ENCODE measurements at regions not wholly inside any gene's neighbourhood (a gene's known extent, or its start where the extent isn't known, plus 50 kb on each side); places are given as distances from the start of the nearest gene placed in this dataset.
"Not testable (repeated sequence)": the region's sequence is repeated elsewhere in the genome, so short reads cannot be mapped to it uniquely, and the experiment has no call there.

- H3K27me3 ChIP-seq, result no peaks in the 10 kb centered on the region
- no peaks in the 10 kb centered on the region for H3K36me3 ChIP-seq
- H3K27ac ChIP-seq, result no peak overlapping the region
- TF ChIP-seq CTCF (IDR thresholded peaks at IDR 0.05) (no peak), POLR2A (IDR thresholded peaks at IDR 0.05) (no peak), EP300 (IDR thresholded peaks at IDR 0.05) (no peak)
- no peak overlapping the region for H3K4me3 ChIP-seq
- 93 to 94% methylated on average over 5 of the region's 5 CpGs for WGBS, 2 donors
- H3K4me1 ChIP-seq, result no peaks in the 10 kb centered on the region
- H3K9me3 ChIP-seq, result no peaks in the 10 kb centered on the region
- no peak for DNase-seq (ENCODE audit: low spot score in 2 of 2)
Observed at GRCh38 chr7:152541892-152542291, 106.1 kb upstream of the KMT2C start.

- not testable (repeated sequence) for H3K27me3 ChIP-seq; DNase-seq (ENCODE audit: low spot score in 2 of 2)
- WGBS, 2 donors, result 96 to 98% methylated on average over 17 of the region's 17 CpGs
Observed at GRCh38 chr7:152539190-152539495, 103.3 kb upstream of the KMT2C start.

GRCh38 chr7:152538346-152539189 is 102.8 kb upstream of the KMT2C start:
- H3K36me3 ChIP-seq; DNase-seq (ENCODE audit: low spot score in 2 of 2); H3K4me1 ChIP-seq; H3K27ac ChIP-seq; H3K9me3 ChIP-seq; H3K4me3 ChIP-seq; H3K27me3 ChIP-seq: not testable (repeated sequence)
- 92 to 94% methylated on average over 37 to 42 of the region's 46 CpGs for WGBS, 2 donors

More at GRCh38 chr7:152539190-152539495, 103.3 kb upstream of the KMT2C start:
- not testable (repeated sequence) for H3K4me3 ChIP-seq, H3K36me3 ChIP-seq, H3K4me1 ChIP-seq, H3K27ac ChIP-seq, H3K9me3 ChIP-seq

GRCh38 chr7:152537639-152538038 is 101.8 kb upstream of the KMT2C start:
- TF ChIP-seq POLR2A (IDR thresholded peaks at IDR 0.05) (no peak), CTCF (IDR thresholded peaks at IDR 0.05) (no peak), EP300 (IDR thresholded peaks at IDR 0.05) (no peak)
- Histone ChIP-seq H3K36me3 (no peaks in the 10 kb centered on the region), H3K27me3 (no peaks in the 10 kb centered on the region), H3K9me3 (peaks cover 0 to 6% (median 1%) of the 10 kb centered on the region in 4 donors), H3K4me1 (no peaks in the 10 kb centered on the region), H3K27ac (no peak overlapping the region), H3K4me3 (no peak overlapping the region)
- 63% methylated on average over 4 of the region's 4 CpGs for WGBS, 2 donors
- DNase-seq (ENCODE audit: low spot score in 2 of 2), result no peak

- H3K4me1 ChIP-seq, result peaks cover 0 to 6% (median 0%) of the 10 kb centered on the region in 4 donors
- H3K27ac ChIP-seq, result no peak overlapping the region
- H3K9me3 ChIP-seq, result peaks cover 0 to 3% (median 0%) of the 10 kb centered on the region in 4 donors
- 80 to 82% methylated on average over 6 of the region's 6 CpGs for WGBS, 2 donors
- H3K4me3 ChIP-seq, result no peak overlapping the region
- TF ChIP-seq EP300 (IDR thresholded peaks at IDR 0.05), result no peak
- TF ChIP-seq POLR2A (IDR thresholded peaks at IDR 0.05), result no peak
- TF ChIP-seq CTCF (IDR thresholded peaks at IDR 0.05), result no peak
- no peaks in the 10 kb centered on the region for H3K27me3 ChIP-seq
- no peaks in the 10 kb centered on the region for H3K36me3 ChIP-seq
- DNase-seq (ENCODE audit: low spot score in 2 of 2), result no peak
Observed at GRCh38 chr7:152528612-152529011, 92.8 kb upstream of the KMT2C start.

GRCh38 chr7:152527610-152528032 is 91.8 kb upstream of the KMT2C start:
- Histone ChIP-seq H3K36me3 (no peaks in the 10 kb centered on the region), H3K27ac (no peak overlapping the region), H3K4me3 (no peak overlapping the region), H3K4me1 (peaks cover 0 to 11% (median under 1%) of the 10 kb centered on the region in 4 donors), H3K9me3 (peaks cover 0 to 3% (median 0%) of the 10 kb centered on the region in 4 donors), H3K27me3 (no peaks in the 10 kb centered on the region)
- 28 to 32% methylated on average over 7 of the region's 7 CpGs for WGBS, 2 donors
- no peak for DNase-seq (ENCODE audit: low spot score in 2 of 2)
- TF ChIP-seq CTCF (IDR thresholded peaks at IDR 0.05) (no peak), POLR2A (IDR thresholded peaks at IDR 0.05) (no peak), EP300 (IDR thresholded peaks at IDR 0.05) (no peak)
